A549 (cell line): ENCODE measurements at regions not wholly inside any gene's neighbourhood (a gene's known extent, or its start where the extent isn't known, plus 50 kb on each side); places are given as distances from the start of the nearest gene placed in this dataset.

ENCODE experiments used
- ATAC-seq, 2 experiments: fragments of 200-7000 bp in 1 of 2; fragments of >200 bp in 1 of 2; cut with Nextera tagmentation in 1 of 2; cut with Tn5 transposase in 1 of 2; 3 replicates each; pipeline versions ENCODE4 v1.8.0 to v1.9.1; 2018 to 2020; ENCODE audit warnings: mild to moderate bottlenecking in 1 of 2, moderate library complexity in 1 of 2
- CTCF ChIA-PET: fragments of 300-600 bp; sonication (Branson Sonifier 250); formaldehyde crosslinking; extraction: SDS; loops from one replicate; lab custom pipeline; 2021; ENCODE audit warnings: antibody characterized with exemption, inconsistent platforms; lab: Yijun Ruan, JAX
- POLR2A ChIA-PET: fragments of 350-600 bp; formaldehyde crosslinking; extraction: SDS; loops from one replicate; lab custom pipeline; 2021; ENCODE audit warnings: antibody characterized with exemption, inconsistent platforms; lab: Yijun Ruan, JAX
- DNase-seq, 2 experiments: peaks; one replicate each; pipeline versions ENCODE4 v3.0.0 to v3.0.0-alpha.2; 2011 to 2016; ENCODE audit warnings: low read depth in 1 of 2, low spot score in 1 of 2
- FAIRE-seq: peaks from 2 replicates; lab custom pipeline; 2011; peaks lifted over from hg19 to GRCh38; lab: Jason Lieb, UNC
- H3K27ac ChIP-seq, 2 experiments: fragments of >200 bp; sonication (Bioruptor Twin); formaldehyde crosslinking; 3 replicates each; pipeline ENCODE4 v1.5.1; 2016 to 2017
- H3K4me1 ChIP-seq: fragments of >200 bp; sonication (Bioruptor Twin); formaldehyde crosslinking; 3 replicates; pipeline ENCODE4 v1.6.1; 2016
- H3K4me2 ChIP-seq: fragments of >200 bp; sonication (Bioruptor Twin); formaldehyde crosslinking; 3 replicates; pipeline ENCODE4 v1.6.1; 2016
- H3K4me3 ChIP-seq: fragments of >200 bp; sonication (Bioruptor Twin); formaldehyde crosslinking; 3 replicates; pipeline ENCODE4 v1.5.1; 2016
- H3K9me3 ChIP-seq: fragments of >200 bp; sonication (Bioruptor Twin); formaldehyde crosslinking; 3 replicates; pipeline ENCODE4 v1.6.1; 2016
- BCL3 ChIP-seq: fragments of >200 bp; sonication (Bioruptor Twin); formaldehyde crosslinking; IDR thresholded peaks from 3 replicates; pipeline ENCODE4 v1.6.1; 2016
- BHLHE40 ChIP-seq: IDR thresholded peaks from 2 replicates; pipeline ENCODE4 v1.6.1; 2012; ENCODE audit warnings: low read depth, low read length, inconsistent platforms
- CEBPB ChIP-seq, 2 experiments: fragments of >200 bp in 1 of 2; sonication (Bioruptor Twin) in 1 of 2; formaldehyde crosslinking in 1 of 2; IDR thresholded peaks; 2 replicates each; pipeline ENCODE4 v1.6.1; 2012 to 2016
- CHD2 ChIP-seq: fragments of 150-350 bp; IDR thresholded peaks from 2 replicates; pipeline ENCODE4 v1.6.1; 2014; ENCODE audit warnings: low read length; ENCODE audit not compliant: partially characterized antibody
- E2F6 ChIP-seq: IDR thresholded peaks from 2 replicates; pipeline ENCODE4 v1.6.1; 2012; ENCODE audit warnings: low read depth, borderline replicate concordance
- EHMT2 ChIP-seq: fragments of 200-600 bp; sonication (generic); IDR thresholded peaks from 2 replicates; pipeline ENCODE4 v1.6.1; 2016; ENCODE audit warnings: antibody characterized with exemption, low read depth, mild to moderate bottlenecking, moderate library complexity
- ELK1 ChIP-seq: fragments of 150-350 bp; IDR thresholded peaks from 2 replicates; pipeline ENCODE4 v1.6.1; 2014; ENCODE audit warnings: low read depth, mild to moderate bottlenecking, low read length
- EP300 ChIP-seq, 2 experiments: fragments of >200 bp; sonication (Bioruptor Twin); formaldehyde crosslinking; IDR thresholded peaks; 2 replicates in 1 of 2; 3 replicates in 1 of 2; pipeline ENCODE4 v1.6.1; 2016 to 2017
- ESRRA ChIP-seq: fragments of 150-350 bp; IDR thresholded peaks from 2 replicates; pipeline ENCODE4 v1.6.1; 2014; ENCODE audit warnings: mild to moderate bottlenecking, low read length, borderline replicate concordance
- FOSL2 ChIP-seq, 2 experiments: fragments of 450-650 bp in 1 of 2; fragments of >200 bp in 1 of 2; sonication (Bioruptor Twin) in 1 of 2; formaldehyde crosslinking; IDR thresholded peaks; 2 replicates each; pipeline versions ENCODE4 v1.5.0 to v1.6.1; 2016 to 2020; ENCODE audit warnings: mild to moderate bottlenecking in 1 of 2, moderate library complexity in 1 of 2
- FOXS1 ChIP-seq: fragments of 250-450 bp; sonication (Bioruptor Pico); IDR thresholded peaks from 2 replicates; pipeline ENCODE4 v1.5.0; 2020; ENCODE audit warnings: mild to moderate bottlenecking, moderate library complexity
- HDAC2 ChIP-seq: fragments of 200-600 bp; sonication (generic); IDR thresholded peaks from 2 replicates; pipeline ENCODE4 v1.6.1; 2016
- HES2 ChIP-seq: fragments of >200 bp; sonication (Bioruptor Twin); formaldehyde crosslinking; IDR thresholded peaks from 2 replicates; pipeline ENCODE4 v1.6.1; 2016
- HEYL ChIP-seq: fragments of 250-450 bp; sonication (Bioruptor Pico); IDR thresholded peaks from 2 replicates; pipeline ENCODE4 v1.8.0; 2021; ENCODE audit warnings: mild to moderate bottlenecking, moderate library complexity
- HMGXB4 ChIP-seq: fragments of 250-450 bp; sonication (Bioruptor Pico); IDR thresholded peaks from 2 replicates; pipeline ENCODE4 v1.5.0; 2021; ENCODE audit warnings: mild to moderate bottlenecking, moderate library complexity, borderline replicate concordance
- HOXA7 ChIP-seq: fragments of 250-450 bp; sonication (Bioruptor Pico); IDR thresholded peaks from 2 replicates; pipeline ENCODE4 v1.5.0; 2020; ENCODE audit warnings: mild to moderate bottlenecking, moderate library complexity
- JUN ChIP-seq, 2 experiments: fragments of >200 bp; sonication (Bioruptor Twin); formaldehyde crosslinking; IDR thresholded peaks; 2 replicates in 1 of 2; 3 replicates in 1 of 2; pipeline ENCODE4 v1.6.1; 2016 to 2017
- KDM1A ChIP-seq: fragments of 200-600 bp; sonication (generic); IDR thresholded peaks from 2 replicates; pipeline ENCODE4 v1.6.1; 2016; ENCODE audit warnings: low read depth, mild to moderate bottlenecking
- KDM5A ChIP-seq: fragments of 200-600 bp; sonication (generic); IDR thresholded peaks from 2 replicates; pipeline ENCODE4 v1.6.1; 2016; ENCODE audit warnings: antibody characterized with exemption, mild to moderate bottlenecking
- MAFK ChIP-seq: fragments of 450-650 bp; IDR thresholded peaks from 2 replicates; pipeline ENCODE4 v1.6.1; 2014; ENCODE audit not compliant: partially characterized antibody
- NPAS2 ChIP-seq: fragments of 250-450 bp; sonication (Bioruptor Pico); IDR thresholded peaks from 2 replicates; pipeline ENCODE4 v1.8.0; 2022; ENCODE audit warnings: mild to moderate bottlenecking, moderate library complexity, borderline replicate concordance
- PBX3 ChIP-seq: IDR thresholded peaks from 2 replicates; pipeline ENCODE4 v1.6.1; 2012
- RARB ChIP-seq: fragments of 250-450 bp; sonication (Bioruptor Pico); IDR thresholded peaks from 2 replicates; pipeline ENCODE4 v1.8.0; 2021; ENCODE audit warnings: mild to moderate bottlenecking, moderate library complexity
- REST ChIP-seq: fragments of 200-600 bp; sonication (generic); IDR thresholded peaks from 2 replicates; pipeline ENCODE4 v1.6.1; 2016; ENCODE audit warnings: antibody characterized with exemption, mild to moderate bottlenecking, moderate library complexity
- RNF2 ChIP-seq: fragments of 200-600 bp; sonication (generic); IDR thresholded peaks from 2 replicates; pipeline ENCODE4 v1.6.1; 2016; ENCODE audit warnings: low read depth, mild to moderate bottlenecking, antibody characterized with exemption, moderate library complexity, borderline replicate concordance
- SREBF2 ChIP-seq: fragments of 450-650 bp; IDR thresholded peaks from 2 replicates; pipeline ENCODE4 v1.6.1; 2014; ENCODE audit warnings: mild to moderate bottlenecking, moderate library complexity
- TFCP2L1 ChIP-seq: fragments of 250-450 bp; sonication (Bioruptor Pico); IDR thresholded peaks from 2 replicates; pipeline ENCODE4 v1.5.0; 2021; ENCODE audit warnings: mild to moderate bottlenecking
- TP53 ChIP-seq: fragments of 250-450 bp; sonication (Bioruptor Pico); IDR thresholded peaks from 2 replicates; pipeline ENCODE4 v1.5.0; 2021; ENCODE audit warnings: mild to moderate bottlenecking, moderate library complexity
- ZFP36 ChIP-seq: fragments of 450-650 bp; IDR thresholded peaks from 2 replicates; pipeline ENCODE4 v1.6.1; 2014; ENCODE audit warnings: borderline replicate concordance; ENCODE audit not compliant: partially characterized antibody
- WGBS: methylation state at CpG from one replicate; pipeline ENCODE4 v1.1.6; 2017; ENCODE audit errors: missing lambda C conversion rate; 5-methylcytosine and 5-hydroxymethylcytosine counted together

GRCh38 chr4:125649452-125649851, 334.7 kb downstream of the FAT4 start:
- H3K27ac ChIP-seq = no peak overlapping the region
- ATAC-seq (no peak), DNase-seq (no peak), FAIRE-seq (no peak)
- no peak overlapping the region for H3K4me3 ChIP-seq
- no peaks in the 10 kb centered on the region for H3K4me1 ChIP-seq
- WGBS = 84% methylated on average over 6 of the region's 6 CpGs
- no peaks in the 10 kb centered on the region for H3K9me3 ChIP-seq
- TF ChIP-seq MAFK (no peak), FOXS1 (CRISPR knock-in tag) (no peak), TFCP2L1 (CRISPR knock-in tag) (no peak), JUN (IDR thresholded peaks at IDR 0.05) (no peak), EHMT2 (no peak), FOSL2 (IDR thresholded peaks at IDR 0.05) (no peak), FOSL2 (CRISPR knock-in tag; IDR thresholded peaks at IDR 0.05) (no peak), HES2 (no peak), HEYL (CRISPR knock-in tag) (no peak), NPAS2 (CRISPR knock-in tag) (no peak), RARB (CRISPR knock-in tag) (no peak), HMGXB4 (no peak), CHD2 (no peak), SREBF2 (no peak), ELK1 (no peak), ESRRA (no peak), EP300 (IDR thresholded peaks at IDR 0.05) (no peak), KDM5A (no peak)
- ChIA-PET POLR2A (no interaction called here), CTCF (no interaction called here)
- H3K4me2 ChIP-seq = no peak overlapping the region

GRCh38 chr4:125650557-125650956, 335.8 kb downstream of the FAT4 start:
- H3K27ac ChIP-seq = no peak overlapping the region
- H3K4me1 ChIP-seq = no peaks in the 10 kb centered on the region
- FAIRE-seq (no peak), DNase-seq (no peak), ATAC-seq (no peak)
- H3K4me2 ChIP-seq = no peak overlapping the region
- ChIA-PET CTCF (interaction anchor here (0.6 kb wide), 1 partner anchor 338 kb away, joined by 4 read pairs; no protein-coding TSS in a partner anchor), POLR2A (no interaction called here)
- no peaks in the 10 kb centered on the region for H3K9me3 ChIP-seq
- H3K4me3 ChIP-seq = no peak overlapping the region
- TF ChIP-seq HOXA7 = no peak
- TF ChIP-seq RARB (CRISPR knock-in tag) = no peak
- no peak for TF ChIP-seq ESRRA
- no peak for TF ChIP-seq PBX3
- TF ChIP-seq CEBPB (IDR thresholded peaks at IDR 0.05) = no peak
- TF ChIP-seq RNF2 = no peak
- TF ChIP-seq FOSL2 (IDR thresholded peaks at IDR 0.05) = no peak
- no peak for TF ChIP-seq FOSL2 (CRISPR knock-in tag; IDR thresholded peaks at IDR 0.05)
- no peak for TF ChIP-seq ZFP36
- no peak for TF ChIP-seq BCL3
- TF ChIP-seq CHD2 = no peak
- no peak for TF ChIP-seq TP53 (CRISPR knock-in tag)
- no peak for TF ChIP-seq REST
- TF ChIP-seq BHLHE40 = no peak
- no peak for TF ChIP-seq HDAC2
- TF ChIP-seq E2F6 = no peak
- no peak for TF ChIP-seq KDM1A
